ENCODE measurements at regions not wholly inside any gene's neighbourhood (a gene's known extent, or its start where the extent isn't known, plus 50 kb on each side); places are given as distances from the start of the nearest gene placed in this dataset.

- Histone ChIP-seq H3K4me3 (ENCODE audit: low read length) (no peak overlapping the region), H3K9me3 (ENCODE audit: control insufficient read depth in 1 of 2, insufficient read depth in 1 of 2, low read length in 2 of 2) (peaks cover 0 to 10% of the 10 kb centered on the region in 2 experiments), H3K4me1 (ENCODE audit: insufficient read depth, low read length) (no peaks in the 10 kb centered on the region), H3K27ac (ENCODE audit: low read depth in 1 of 2, low read length in 2 of 2) (no peak overlapping the region), H3K27me3 (ENCODE audit: control insufficient read depth in 1 of 2, insufficient read depth in 2 of 2, low read length in 2 of 2) (no peaks in the 10 kb centered on the region), H3K36me3 (ENCODE audit: insufficient read depth, low read length) (no peaks in the 10 kb centered on the region)
- peaks cover 7% of the 10 kb centered on the region for H3K9me3 Mint-ChIP-seq
- ATAC-seq (ENCODE audit: poor library complexity) (no peak), DNase-seq (no peak)
- H3K4me1 Mint-ChIP-seq (ENCODE audit: low read depth), result no peaks in the 10 kb centered on the region
- TF ChIP-seq CTCF (IDR thresholded peaks at IDR 0.05), result no peak
- no peak overlapping the region for H3K27ac Mint-ChIP-seq
- H3K36me3 Mint-ChIP-seq (ENCODE audit: low read depth), result no peaks in the 10 kb centered on the region
- no peak overlapping the region for H3K4me3 Mint-ChIP-seq
- ChIA-PET CTCF (interaction anchor here (1.0 kb wide), 1 partner anchor 12 kb away, joined by 3 read pairs; no protein-coding TSS in a partner anchor), POLR2A (no interaction called here)
- H3K27me3 Mint-ChIP-seq, result no peaks in the 10 kb centered on the region
- intact Hi-C loops (cut with DNase I, micrococcal nuclease), result no loop called here
Measured at GRCh38 chr7:41315764-41316163, 387.1 kb downstream of the INHBA start.

GRCh38 chr7:41313171-41313570 lies 389.7 kb downstream of the INHBA start:
- Mint-ChIP-seq H3K4me3 (no peak overlapping the region), H3K4me1 (ENCODE audit: low read depth) (no peaks in the 10 kb centered on the region), H3K27ac (no peak overlapping the region), H3K9me3 (peaks cover 7% of the 10 kb centered on the region), H3K36me3 (ENCODE audit: low read depth) (no peaks in the 10 kb centered on the region), H3K27me3 (no peaks in the 10 kb centered on the region)
- no peaks in the 10 kb centered on the region for H3K4me1 ChIP-seq (ENCODE audit: insufficient read depth, low read length)
- TF ChIP-seq CTCF (IDR thresholded peaks at IDR 0.05), result no peak
- H3K27me3 ChIP-seq (ENCODE audit: control insufficient read depth in 1 of 2, insufficient read depth in 2 of 2, low read length in 2 of 2), result no peaks in the 10 kb centered on the region
- DNase-seq (no peak), ATAC-seq (ENCODE audit: poor library complexity) (no peak)
- POLR2A ChIA-PET, result no interaction called here
- intact Hi-C loops (cut with DNase I, micrococcal nuclease), result no loop called here
- no peak overlapping the region for H3K27ac ChIP-seq (ENCODE audit: low read depth in 1 of 2, low read length in 2 of 2)
- H3K4me3 ChIP-seq (ENCODE audit: low read length), result no peak overlapping the region
- no peaks in the 10 kb centered on the region for H3K36me3 ChIP-seq (ENCODE audit: insufficient read depth, low read length)
- CTCF ChIA-PET, result no interaction called here
- peaks cover 0 to 13% of the 10 kb centered on the region in 2 experiments for H3K9me3 ChIP-seq (ENCODE audit: control insufficient read depth in 1 of 2, insufficient read depth in 1 of 2, low read length in 2 of 2)

GRCh38 chr7:41312235-41312634 lies 390.7 kb downstream of the INHBA start:
- POLR2A ChIA-PET, result no interaction called here
- CTCF ChIA-PET, result no interaction called here

More at GRCh38 chr7:41312235-41312634, 390.7 kb downstream of the INHBA start:
- Mint-ChIP-seq H3K27ac (no peak overlapping the region), H3K9me3 (peaks cover 4% of the 10 kb centered on the region), H3K27me3 (no peaks in the 10 kb centered on the region), H3K4me1 (ENCODE audit: low read depth) (no peaks in the 10 kb centered on the region), H3K4me3 (no peak overlapping the region), H3K36me3 (ENCODE audit: low read depth) (no peaks in the 10 kb centered on the region)
- H3K27ac ChIP-seq (ENCODE audit: low read depth in 1 of 2, low read length in 2 of 2), result no peak overlapping the region
- H3K9me3 ChIP-seq (ENCODE audit: control insufficient read depth in 1 of 2, insufficient read depth in 1 of 2, low read length in 2 of 2), result peaks cover 0 to 6% of the 10 kb centered on the region in 2 experiments
- no peak overlapping the region for H3K4me3 ChIP-seq (ENCODE audit: low read length)
- DNase-seq (no peak), ATAC-seq (ENCODE audit: poor library complexity) (no peak)
- H3K4me1 ChIP-seq (ENCODE audit: insufficient read depth, low read length), result no peaks in the 10 kb centered on the region
- TF ChIP-seq CTCF (IDR thresholded peaks at IDR 0.05), result no peak
- no peaks in the 10 kb centered on the region for H3K36me3 ChIP-seq (ENCODE audit: insufficient read depth, low read length)
- intact Hi-C loops (cut with DNase I, micrococcal nuclease), result no loop called here
- no peaks in the 10 kb centered on the region for H3K27me3 ChIP-seq (ENCODE audit: control insufficient read depth in 1 of 2, insufficient read depth in 2 of 2, low read length in 2 of 2)
